H1 (cell line): ENCODE measurements at regions not wholly inside any gene's neighbourhood (a gene's known extent, or its start where the extent isn't known, plus 50 kb on each side); places are given as distances from the start of the nearest gene placed in this dataset.

Experiments
- CHD1 ChIP-seq: IDR thresholded peaks from 2 replicates; pipeline ENCODE4 v1.6.1; 2012; ENCODE audit warnings: low read depth, low read length, improper control_type of control experiment
- POU5F1 ChIP-seq: IDR thresholded peaks from 2 replicates; pipeline ENCODE4 v1.6.1; 2011; ENCODE audit warnings: low read depth, mild to moderate bottlenecking, low read length, moderate library complexity
- SAP30 ChIP-seq: fragments of 300-600 bp; sonication (generic); IDR thresholded peaks from 2 replicates; pipeline ENCODE4 v1.7.1; 2012; ENCODE audit warnings: low read length, moderate library complexity, mild to moderate bottlenecking, inconsistent platforms; ENCODE audit not compliant: insufficient read depth, insufficient replicate concordance
- TAF1 ChIP-seq: IDR thresholded peaks from 2 replicates; pipeline ENCODE4 v1.6.1; 2011; ENCODE audit warnings: mild to moderate bottlenecking, low read depth, low read length
- TF ChIP-seq, protein P1 (sequence below): fragments of 300-600 bp; sonication (generic); IDR thresholded peaks from 2 replicates; pipeline ENCODE4 v1.7.1; 2012; ENCODE audit warnings: low read length, moderate library complexity, mild to moderate bottlenecking, inconsistent platforms; ENCODE audit not compliant: insufficient replicate concordance
- TF ChIP-seq, protein P2 (sequence below): IDR thresholded peaks from 2 replicates; pipeline ENCODE4 v1.6.1; 2012; ENCODE audit warnings: inconsistent platforms

DNA sequence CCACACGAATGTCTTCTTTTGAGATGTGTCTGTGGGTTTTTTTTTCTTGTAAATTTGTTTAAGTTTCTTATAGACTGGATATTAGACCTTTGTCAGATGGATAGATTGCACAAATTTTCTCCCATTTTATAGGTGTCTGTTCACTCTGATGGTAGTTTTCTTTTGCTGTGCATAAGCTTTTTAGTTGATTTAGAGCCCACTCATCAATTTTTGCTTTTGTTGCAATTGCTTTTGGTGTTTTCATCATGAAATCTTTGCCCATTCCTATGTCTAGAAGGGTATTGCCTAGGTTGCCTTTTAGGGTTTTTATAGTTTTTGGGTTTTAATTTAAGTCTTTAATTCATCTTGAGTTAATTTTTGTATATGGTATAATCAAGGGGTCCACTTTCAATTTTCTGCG is 57.7 kb downstream of the NKX2-2 start (continued):
- TF ChIP-seq, protein P1, sequence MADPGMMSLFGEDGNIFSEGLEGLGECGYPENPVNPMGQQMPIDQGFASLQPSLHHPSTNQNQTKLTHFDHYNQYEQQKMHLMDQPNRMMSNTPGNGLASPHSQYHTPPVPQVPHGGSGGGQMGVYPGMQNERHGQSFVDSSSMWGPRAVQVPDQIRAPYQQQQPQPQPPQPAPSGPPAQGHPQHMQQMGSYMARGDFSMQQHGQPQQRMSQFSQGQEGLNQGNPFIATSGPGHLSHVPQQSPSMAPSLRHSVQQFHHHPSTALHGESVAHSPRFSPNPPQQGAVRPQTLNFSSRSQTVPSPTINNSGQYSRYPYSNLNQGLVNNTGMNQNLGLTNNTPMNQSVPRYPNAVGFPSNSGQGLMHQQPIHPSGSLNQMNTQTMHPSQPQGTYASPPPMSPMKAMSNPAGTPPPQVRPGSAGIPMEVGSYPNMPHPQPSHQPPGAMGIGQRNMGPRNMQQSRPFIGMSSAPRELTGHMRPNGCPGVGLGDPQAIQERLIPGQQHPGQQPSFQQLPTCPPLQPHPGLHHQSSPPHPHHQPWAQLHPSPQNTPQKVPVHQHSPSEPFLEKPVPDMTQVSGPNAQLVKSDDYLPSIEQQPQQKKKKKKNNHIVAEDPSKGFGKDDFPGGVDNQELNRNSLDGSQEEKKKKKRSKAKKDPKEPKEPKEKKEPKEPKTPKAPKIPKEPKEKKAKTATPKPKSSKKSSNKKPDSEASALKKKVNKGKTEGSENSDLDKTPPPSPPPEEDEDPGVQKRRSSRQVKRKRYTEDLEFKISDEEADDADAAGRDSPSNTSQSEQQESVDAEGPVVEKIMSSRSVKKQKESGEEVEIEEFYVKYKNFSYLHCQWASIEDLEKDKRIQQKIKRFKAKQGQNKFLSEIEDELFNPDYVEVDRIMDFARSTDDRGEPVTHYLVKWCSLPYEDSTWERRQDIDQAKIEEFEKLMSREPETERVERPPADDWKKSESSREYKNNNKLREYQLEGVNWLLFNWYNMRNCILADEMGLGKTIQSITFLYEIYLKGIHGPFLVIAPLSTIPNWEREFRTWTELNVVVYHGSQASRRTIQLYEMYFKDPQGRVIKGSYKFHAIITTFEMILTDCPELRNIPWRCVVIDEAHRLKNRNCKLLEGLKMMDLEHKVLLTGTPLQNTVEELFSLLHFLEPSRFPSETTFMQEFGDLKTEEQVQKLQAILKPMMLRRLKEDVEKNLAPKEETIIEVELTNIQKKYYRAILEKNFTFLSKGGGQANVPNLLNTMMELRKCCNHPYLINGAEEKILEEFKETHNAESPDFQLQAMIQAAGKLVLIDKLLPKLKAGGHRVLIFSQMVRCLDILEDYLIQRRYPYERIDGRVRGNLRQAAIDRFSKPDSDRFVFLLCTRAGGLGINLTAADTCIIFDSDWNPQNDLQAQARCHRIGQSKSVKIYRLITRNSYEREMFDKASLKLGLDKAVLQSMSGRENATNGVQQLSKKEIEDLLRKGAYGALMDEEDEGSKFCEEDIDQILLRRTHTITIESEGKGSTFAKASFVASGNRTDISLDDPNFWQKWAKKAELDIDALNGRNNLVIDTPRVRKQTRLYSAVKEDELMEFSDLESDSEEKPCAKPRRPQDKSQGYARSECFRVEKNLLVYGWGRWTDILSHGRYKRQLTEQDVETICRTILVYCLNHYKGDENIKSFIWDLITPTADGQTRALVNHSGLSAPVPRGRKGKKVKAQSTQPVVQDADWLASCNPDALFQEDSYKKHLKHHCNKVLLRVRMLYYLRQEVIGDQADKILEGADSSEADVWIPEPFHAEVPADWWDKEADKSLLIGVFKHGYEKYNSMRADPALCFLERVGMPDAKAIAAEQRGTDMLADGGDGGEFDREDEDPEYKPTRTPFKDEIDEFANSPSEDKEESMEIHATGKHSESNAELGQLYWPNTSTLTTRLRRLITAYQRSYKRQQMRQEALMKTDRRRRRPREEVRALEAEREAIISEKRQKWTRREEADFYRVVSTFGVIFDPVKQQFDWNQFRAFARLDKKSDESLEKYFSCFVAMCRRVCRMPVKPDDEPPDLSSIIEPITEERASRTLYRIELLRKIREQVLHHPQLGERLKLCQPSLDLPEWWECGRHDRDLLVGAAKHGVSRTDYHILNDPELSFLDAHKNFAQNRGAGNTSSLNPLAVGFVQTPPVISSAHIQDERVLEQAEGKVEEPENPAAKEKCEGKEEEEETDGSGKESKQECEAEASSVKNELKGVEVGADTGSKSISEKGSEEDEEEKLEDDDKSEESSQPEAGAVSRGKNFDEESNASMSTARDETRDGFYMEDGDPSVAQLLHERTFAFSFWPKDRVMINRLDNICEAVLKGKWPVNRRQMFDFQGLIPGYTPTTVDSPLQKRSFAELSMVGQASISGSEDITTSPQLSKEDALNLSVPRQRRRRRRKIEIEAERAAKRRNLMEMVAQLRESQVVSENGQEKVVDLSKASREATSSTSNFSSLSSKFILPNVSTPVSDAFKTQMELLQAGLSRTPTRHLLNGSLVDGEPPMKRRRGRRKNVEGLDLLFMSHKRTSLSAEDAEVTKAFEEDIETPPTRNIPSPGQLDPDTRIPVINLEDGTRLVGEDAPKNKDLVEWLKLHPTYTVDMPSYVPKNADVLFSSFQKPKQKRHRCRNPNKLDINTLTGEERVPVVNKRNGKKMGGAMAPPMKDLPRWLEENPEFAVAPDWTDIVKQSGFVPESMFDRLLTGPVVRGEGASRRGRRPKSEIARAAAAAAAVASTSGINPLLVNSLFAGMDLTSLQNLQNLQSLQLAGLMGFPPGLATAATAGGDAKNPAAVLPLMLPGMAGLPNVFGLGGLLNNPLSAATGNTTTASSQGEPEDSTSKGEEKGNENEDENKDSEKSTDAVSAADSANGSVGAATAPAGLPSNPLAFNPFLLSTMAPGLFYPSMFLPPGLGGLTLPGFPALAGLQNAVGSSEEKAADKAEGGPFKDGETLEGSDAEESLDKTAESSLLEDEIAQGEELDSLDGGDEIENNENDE, result no peak
- no peak for TF ChIP-seq SAP30
- TF ChIP-seq, protein P2, sequence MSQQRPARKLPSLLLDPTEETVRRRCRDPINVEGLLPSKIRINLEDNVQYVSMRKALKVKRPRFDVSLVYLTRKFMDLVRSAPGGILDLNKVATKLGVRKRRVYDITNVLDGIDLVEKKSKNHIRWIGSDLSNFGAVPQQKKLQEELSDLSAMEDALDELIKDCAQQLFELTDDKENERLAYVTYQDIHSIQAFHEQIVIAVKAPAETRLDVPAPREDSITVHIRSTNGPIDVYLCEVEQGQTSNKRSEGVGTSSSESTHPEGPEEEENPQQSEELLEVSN, result no peak
- TF ChIP-seq POU5F1, result no peak
- no peak for TF ChIP-seq TAF1
- TF ChIP-seq CHD1, result no peak
